SKM-1 treated with dmso at 0.1 percent for 144 hours (cell line): ENCODE measurements at regions not wholly inside any gene's neighbourhood (a gene's known extent, or its start where the extent isn't known, plus 50 kb on each side); places are given as distances from the start of the nearest gene placed in this dataset.
A peak's percentile ranks its signal among the peaks of the same experiment; 100 is the strongest.
"Not testable (repeated sequence)": the region's sequence is repeated elsewhere in the genome, so short reads cannot be mapped to it uniquely, and the experiment has no call there.

Source experiments
- DNase-seq: peaks from one replicate; lab custom pipeline; 2025; ENCODE audit not compliant: unreplicated experiment; lab: John Stamatoyannopoulos, UW

DNA sequence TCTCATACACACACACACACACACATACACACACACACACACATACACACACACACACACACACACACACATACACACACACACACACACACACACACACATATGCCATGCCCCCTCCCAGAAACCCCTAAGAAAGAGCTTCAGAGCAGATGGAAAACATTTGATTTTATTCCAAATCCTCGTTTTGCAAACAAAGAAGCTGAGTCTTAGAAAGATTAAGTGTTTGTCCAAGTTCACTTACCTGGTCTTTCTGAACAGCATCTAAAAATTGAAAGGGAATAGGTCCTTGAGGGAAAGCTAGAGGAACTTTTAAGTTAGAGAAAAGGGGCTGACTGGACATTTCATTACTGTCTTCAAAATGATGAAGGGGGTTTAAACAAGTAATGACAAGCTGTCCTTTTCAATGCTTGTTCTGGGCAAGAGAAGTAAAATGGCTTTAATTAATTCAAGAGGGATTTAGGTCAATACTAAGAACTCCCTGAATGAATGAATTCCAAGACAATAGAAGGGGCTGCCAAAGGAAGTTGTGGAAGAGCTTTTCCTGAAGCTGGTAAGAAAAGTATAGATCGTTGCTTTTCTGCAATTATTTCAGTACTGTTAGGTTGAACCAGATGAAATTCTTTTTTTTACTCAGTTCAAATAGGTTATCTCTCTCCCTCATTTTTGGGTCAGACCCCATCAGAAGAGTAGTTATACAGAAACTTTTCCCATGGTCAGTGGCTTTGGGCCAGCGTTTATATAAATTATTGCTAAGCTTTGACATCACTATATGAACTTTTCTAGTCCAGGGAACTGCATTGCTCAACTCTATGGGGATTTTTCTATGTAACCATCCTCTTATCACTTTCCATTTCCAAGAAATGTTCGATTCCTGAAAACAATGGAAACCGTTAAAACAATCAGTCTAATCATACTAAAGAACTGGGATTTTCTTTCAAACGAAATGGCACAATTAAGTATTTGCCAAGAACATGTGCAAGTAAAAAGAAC, 261.4 kb downstream of the MTERF1 start:
- no peak for DNase-seq

DNA sequence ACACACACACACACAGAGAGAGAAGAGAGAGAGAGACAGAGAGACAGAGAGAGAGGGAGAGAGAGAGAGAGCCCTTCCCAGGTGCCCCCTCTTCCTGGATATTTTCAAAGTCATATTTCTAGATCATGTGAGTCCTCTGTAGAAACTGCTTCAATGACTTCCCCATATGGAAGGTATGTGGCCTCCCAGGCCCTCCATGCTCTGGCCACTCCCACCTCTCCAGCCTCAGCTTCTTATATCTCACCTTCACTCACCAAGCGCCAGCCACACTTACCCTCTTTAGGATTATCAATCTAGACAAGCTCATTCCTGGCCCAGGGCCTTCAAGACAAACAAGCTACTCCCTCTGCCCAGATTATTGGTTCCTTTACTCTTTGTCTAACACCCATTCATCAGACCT, 259.7 kb downstream of the MTERF1 start:
- DNase-seq = no peak

DNA sequence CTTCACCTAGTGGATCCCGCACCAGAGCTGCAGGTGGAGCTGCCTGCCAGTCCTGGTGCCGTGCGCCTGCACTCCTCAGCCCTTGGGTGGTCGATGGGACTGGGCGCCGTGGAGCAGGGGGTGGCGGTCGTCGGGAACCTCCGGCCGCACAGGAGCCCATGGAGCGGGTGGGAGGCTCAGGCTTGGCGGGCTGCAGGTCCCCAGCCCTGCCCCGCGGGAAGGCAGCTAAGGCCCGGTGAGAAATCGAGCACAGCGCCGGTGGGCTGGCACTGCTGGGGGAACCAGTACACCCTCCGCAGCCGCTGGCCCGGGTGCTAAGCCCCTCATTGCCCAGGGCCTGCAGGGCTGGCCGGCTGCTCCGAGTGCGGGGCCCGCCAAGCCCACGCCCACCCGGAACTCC, 253.2 kb downstream of the MTERF1 start:
- DNase-seq = not testable (repeated sequence)

DNA sequence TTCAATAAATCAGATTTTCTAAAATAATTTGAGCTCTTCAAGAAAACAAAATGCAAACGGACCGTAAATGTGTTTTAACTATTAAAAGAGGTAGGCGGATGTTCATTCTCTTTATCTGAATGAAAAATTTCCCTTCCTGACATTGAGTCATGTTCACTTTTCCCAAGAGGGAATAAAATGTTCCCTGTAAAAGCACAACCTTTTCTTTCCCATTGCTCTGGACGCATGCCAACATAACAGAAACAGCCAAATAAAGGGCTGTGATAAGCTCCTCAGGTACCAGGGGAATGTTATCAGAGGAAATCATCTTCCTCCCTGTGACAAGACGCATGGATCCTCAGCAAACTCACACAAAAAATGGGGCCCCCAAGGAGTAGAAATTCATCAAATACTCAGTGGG, 251.8 kb downstream of the MTERF1 start:
- DNase-seq = no peak

DNA sequence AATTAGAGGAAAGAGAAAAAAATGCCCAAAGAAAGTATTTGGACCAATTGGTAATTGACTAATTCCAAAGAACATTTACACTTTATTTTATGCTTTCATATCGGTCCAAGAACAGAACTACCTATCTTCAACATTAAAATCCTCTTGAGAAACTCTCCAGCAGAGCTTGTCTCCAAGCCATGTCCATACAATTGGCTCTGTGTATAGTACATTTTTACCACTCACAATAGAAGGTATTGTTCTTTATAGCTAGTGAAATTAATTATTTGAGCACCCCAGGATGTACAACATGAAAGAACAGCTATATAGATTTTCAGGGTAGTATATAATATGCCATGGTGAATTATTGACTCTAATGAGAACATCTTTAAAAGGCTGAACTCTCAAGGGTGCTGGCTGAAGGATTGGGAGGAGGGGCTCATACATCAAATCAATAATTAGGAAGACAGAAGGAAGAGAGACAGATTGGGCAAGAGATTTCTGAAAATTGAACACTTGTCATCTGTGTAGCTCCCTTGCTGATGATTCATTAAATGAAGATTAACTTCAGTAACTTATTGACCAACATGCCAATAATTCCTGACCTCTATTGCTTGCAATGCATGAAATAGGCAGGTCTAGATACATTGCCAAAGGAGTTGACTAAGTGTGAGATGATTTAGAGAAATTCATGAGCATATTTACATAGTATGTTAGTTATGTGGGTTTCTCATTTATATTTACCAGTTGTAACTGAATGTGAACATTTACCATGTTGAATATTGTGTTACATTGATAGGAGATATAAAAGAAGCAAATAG, 249.7 kb downstream of the MTERF1 start:
- DNase-seq = no peak

DNA sequence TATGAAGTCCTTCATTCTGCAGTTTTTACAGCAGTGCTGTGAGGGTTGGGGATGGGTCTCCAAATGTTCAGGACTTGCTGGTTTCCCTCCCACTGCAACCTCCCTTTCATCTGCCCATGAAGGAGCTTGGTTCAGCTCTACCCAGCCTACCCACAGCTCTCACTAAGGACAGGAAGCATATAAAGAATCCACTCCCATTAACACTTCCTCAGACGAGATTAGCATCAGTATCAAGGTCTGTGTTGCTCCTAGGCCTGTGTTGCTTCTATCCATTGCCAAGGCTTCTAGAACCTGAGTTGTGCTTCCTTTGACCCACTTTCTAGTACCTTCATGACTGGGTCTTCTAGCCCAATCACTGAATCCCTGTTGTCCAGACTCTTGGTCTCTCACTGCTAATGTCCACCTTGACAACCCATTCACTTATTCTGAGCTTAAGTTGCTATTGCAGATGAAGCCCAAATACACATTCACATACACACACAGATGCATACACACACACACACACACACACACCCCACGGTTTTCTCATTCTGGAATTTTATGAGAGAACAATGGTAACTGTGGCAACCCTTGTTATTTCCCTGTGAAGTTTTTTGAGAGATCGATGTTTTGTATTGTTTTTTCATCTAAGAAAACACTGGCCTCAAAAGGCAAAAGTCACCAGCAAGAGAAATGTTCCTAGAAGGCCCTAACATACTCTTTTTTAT, 248.1 kb downstream of the MTERF1 start:
- no peak for DNase-seq

DNA sequence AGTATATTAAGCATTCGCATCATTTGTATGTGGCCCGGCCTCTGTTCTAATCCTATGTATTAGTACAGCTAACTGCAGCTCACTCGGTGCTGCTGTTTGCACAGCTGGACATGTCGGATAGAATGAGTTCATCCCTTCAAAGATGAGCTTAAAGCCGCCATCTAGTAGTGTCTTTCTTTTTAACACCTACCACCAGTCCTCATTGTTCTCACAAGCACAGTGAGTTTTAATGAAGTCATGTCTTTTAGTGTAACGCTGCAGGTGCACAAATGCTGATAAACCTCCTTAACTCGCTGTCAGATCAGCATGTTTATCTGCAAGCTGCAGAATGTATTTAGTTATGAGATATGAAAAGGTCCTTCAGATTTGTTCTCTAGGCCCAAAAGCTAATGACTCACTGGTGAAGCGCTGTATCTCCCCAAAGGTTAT, 247.5 kb downstream of the MTERF1 start:
- no peak for DNase-seq

DNA sequence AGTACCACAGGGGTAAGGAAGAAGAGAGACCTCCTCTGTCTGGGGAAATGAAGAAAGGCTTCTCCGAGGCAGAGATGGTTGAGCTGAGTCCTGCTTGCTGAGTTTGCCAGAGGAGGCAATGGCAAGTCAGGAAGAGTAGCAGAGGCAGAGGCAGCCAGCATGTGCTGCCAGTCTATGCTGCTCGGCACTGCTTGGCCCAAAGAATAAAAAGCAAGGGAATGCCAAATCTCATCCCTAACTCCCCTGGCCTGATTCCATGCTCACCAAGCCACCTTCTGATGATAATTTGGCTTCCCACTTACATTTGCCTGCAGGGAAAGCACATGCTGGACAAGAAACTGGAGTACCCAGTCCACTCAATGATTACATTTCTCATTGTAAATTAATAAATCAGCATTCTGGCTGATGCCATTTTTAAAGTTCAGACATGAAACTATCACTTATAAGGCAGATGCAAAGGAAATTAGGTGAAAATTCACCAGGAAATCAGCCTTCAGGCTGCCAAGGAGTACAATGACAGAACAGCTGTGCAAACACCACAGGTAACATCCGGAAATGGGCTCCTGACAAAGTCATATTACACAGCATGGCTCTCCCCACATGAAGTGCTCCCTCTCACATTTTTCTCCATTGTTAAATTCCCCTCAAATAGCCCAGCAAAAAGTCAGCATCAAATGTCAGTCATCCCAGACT, 245.9 kb downstream of the MTERF1 start:
- no peak for DNase-seq

DNA sequence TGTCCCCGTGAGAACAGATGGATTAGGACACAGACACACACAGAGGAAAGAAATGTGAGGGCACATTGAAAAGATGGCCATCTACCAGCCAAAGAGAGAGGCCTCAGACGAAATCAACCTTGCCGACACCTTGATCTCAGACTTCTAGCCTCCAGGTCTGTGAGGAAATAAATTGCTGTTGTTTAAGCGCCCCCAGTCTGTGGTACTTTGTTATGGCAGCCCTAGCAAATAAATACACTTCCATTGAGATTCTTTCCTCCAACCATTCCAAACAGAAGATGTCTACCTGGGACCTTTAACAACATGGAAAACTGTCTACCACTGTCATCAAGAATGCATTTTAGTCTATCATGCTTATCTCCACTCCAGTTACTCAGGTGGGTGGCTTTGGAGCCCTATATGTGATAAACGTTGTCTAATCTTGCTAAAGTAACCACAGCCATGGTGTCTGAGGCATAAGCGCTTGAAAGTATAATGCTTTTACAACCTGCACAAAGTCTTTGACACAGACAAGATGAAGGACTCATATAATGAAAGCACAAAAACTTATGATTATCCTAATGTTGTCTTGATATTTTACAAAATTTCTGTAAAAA, 244.3 kb downstream of the MTERF1 start:
- peak; percentile 7 for DNase-seq

DNA sequence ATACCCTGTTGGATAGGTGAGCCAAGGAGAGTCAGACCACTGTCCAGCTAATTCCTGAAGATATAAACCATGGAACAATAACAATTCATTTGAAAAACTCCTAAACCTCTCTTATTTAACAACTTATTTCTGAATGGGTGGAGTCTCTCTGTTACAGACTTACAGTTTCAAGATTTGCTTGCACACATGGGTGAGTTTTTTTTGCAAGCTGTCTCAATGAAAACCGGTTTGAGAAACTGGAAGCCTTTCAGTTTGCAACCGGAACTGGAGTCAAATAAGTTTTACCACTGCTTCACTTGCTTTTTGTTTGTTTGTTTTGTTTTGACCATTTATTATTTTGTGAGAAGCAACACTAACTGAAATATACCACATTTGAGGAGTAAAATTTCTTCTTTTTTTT, 243.8 kb downstream of the MTERF1 start:
- DNase-seq = no peak

DNA sequence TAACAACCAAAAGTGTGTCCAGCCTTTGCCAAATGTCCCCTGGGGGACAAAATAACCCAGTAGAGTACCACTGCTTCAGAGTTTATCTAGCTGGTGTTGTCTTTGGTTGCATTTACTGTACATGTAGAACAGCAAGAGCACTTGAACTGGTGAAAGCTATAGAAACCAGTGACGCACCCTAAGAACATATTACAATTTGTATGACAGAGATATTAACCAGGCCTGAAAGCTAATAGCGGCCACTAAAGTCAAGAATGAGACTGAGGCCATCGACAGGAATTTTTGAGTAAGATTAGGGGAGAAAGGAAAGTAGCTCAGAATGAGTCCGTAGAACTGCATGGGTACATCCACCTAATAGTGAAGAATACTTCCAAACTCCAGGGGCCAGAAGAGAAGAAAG, 236.2 kb downstream of the MTERF1 start:
- DNase-seq = no peak

DNA sequence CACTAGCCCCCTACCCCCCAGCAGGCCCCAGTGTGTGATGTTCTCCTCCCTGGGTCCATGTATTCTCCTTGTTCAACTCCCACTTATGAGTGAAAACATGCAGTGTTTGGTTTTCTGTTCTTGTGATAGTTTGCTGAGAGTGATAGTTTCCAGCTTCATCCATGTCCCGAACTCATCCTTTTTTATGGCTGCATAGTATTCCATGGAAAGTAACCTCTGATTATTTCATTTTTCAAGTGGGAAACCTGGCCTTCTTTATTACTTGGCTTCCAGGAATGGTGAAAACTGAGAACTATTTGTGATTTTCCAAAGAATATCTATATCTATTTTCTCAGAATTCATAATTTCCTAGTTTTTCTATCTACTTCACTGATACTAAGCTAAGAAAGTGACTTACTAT, 235.0 kb downstream of the MTERF1 start:
- DNase-seq = no peak

DNA sequence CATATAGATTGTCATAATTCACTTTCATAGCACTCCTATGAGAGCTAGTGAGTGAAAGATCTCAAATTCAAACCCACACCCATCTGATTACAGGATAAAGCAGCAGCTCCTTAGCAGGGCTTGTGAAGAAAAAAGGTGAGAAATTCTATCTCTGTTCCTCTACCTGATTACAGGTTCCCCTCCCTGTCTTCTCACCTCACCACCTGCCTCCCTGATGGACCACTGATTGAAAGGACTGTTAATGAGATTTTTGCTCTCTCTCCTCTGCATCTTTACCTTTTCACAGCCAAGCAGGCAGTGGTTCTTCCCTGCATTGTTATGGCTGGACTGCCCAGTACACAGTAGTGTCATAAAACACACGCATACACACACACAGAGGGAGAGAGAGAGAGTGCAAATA, 228.5 kb downstream of the MTERF1 start:
- DNase-seq = no peak

DNA sequence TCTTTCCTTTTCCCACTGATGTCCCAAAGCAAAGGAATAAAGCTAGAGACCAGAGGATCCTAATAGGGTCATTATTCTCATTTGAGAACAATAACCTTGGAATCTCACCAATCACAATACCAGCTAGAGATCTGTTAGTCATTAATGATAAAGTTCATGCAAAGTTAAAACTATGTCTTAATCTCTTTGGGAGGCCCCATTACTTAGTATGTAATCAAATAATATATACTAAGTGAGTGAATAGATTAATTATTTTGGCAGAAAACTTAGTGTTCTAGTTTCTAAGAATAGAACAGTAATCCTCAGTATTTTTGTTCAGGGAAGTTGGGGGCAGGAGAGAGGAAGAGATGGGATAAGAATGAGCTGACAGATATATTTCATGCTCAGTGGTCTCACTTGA, 227.2 kb downstream of the MTERF1 start:
- DNase-seq = no peak

DNA sequence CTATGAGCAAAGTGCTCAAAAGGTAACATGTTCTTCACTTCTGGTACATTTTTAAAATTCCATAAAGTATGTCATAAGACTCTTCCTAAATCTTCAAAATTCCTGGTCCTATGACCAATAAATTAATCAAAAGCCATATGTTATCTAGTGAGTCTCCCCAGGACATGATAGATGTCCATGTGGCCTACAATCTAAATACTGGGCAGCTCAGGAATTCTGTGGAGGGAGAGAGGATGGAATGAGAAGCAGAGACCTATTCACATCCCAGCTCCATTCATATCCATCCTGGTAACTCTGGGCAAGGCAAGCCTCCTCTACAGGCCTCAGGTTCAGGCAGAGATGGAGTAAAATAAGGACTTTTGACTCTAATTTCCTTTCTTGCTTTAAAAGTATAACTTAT, 224.8 kb downstream of the MTERF1 start:
- no peak for DNase-seq

DNA sequence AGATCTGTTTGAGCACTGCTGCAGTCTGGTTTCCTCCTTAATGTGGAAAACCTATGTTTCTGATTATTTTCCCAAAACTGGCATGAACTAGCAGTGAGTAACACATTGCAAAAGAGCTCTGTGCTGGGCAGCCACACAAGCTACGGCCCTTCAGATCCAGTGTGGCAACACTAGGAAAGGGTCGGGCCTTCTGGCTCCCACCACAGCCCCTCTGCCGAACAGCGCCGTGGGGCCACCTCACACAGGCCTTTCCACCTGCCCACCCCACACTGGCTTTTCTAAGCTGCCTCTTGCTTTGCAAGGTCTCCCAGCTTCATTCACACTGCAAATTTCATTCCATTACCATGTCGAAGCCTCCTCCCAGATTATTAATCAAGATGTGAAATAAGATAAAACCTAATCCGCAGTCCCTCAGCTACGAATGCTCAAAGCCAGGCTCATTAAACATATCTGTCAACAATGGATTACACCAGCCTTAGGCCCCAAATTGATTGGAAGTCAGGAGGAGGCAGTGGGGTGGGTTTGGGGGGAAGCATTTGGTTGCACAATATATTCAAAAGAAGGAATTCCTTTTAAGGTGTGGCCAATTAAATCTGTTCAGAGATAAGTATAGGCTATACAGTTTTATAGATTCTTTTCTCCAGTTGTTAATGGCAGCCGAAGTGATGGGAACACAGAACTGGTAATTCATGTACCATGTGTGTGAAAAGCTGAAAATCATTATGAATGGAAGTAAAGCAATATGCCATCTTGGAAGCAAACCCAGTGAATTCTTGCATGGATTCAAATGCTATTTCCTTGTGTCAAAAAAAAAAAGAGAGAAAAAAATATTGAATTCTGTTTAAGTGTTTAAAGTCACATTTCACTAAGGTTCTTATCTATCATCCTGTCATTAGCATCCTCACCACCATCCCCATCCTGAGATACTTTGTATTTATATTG, 223.7 kb downstream of the MTERF1 start:
- DNase-seq = no peak

DNA sequence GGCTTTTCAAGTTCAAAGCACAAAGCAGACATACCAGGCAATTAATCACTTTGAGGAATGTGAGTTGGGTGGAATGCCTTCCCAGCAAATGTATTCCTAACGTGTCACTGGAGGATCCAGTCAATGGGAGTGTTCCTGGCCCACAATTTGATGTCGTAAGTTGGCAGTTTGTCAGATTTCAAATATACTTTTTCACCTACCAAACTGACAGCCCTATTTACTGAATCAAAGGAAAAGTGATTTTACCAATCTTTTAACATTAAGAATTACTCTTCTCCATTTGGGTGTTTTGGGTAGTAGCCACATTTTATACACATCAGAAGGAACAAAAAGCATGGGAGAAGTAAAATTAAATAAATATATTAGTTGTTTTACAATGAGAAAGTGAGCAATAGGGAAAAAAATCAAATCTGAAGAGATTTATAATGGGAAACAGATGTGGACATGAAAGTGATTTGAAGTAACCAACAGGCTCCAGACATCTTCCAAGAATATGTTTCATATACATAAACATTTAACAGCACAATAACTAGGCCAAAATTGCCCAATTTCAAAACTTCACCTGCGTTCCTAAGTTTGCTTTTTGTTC, 222.9 kb downstream of the MTERF1 start:
- no peak for DNase-seq

DNA sequence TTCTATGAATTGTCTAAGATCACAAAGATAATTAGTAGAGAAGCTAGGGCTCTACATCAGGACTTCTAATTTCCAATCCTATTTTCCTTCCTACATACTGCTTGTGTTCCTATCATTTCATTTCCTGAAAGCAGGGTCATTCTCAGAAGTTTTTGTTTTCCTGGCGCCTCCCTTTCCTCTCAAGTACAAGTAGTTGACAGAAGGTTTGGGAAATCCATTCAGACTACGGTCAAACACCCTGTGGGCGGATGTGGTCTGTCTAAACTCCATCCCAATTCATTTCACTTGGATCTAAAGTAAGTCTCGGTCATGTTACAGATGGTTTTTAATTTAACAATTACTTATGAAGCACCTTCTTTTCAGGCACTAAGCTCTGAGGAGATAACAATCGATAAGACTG, 221.4 kb downstream of the MTERF1 start:
- DNase-seq = no peak

DNA sequence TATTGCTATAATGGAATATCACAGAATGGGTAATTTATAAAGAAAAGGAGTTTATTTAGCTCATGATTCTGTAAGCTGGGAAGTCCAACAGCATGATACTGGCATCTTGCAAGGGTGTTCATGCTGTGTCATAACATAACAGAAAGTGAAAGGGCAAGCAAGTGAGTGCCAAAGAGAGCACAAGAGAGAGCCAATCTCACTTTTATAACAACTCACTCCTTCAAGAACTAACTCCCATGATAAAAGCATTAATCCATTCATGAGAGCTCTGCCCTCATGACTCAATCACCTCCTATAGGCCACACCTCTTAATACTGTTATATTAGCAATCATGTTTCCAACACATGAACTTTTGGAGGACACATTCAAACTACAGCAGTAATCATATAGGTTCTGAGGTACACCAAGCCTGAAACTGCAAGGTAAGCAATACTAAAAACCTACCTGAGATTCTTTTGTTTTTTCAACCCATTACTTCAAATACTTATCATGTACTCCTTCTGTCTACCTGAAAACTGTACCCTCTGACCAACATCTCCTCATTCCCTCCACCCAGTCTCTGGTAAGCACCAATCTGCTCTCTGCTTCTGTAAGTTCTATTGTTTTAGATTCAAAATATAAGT, 219.7 kb downstream of the MTERF1 start:
- DNase-seq = no peak
